ENCODE measurements at regions not wholly inside any gene's neighbourhood (a gene's known extent, or its start where the extent isn't known, plus 50 kb on each side); places are given as distances from the start of the nearest gene placed in this dataset.

DNA sequence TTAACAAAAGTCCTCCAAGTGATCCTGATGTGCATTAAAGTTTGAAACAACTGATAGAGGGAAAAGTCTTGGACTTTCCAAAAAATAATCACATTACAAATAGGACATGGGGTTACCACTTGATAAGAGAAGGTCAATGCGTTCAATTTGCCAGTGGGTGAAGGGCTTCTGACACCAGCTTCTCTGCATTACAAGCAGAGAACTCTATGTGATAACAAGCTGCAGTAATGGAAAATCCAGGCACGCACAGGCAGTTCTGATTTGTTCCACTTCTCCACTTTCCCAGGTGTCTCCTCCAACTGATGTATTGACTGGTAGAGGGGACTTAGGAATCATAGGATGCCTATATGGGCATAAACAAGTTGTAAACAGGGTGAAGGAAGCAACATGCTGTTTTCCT is 234.0 kb upstream of the MGAT5 start:
- Histone ChIP-seq H3K9me2 (ENCODE audit: insufficient read depth) (peaks cover 2% of the 10 kb centered on the region; the same call in 1 of the 2 replicates), H3K36me3 (ENCODE audit: insufficient read depth) (no peaks in the 10 kb centered on the region), H3K79me2 (replicated peaks; ENCODE audit: insufficient read depth) (no peaks in the 10 kb centered on the region), H3F3A (replicated peaks; ENCODE audit: low read depth) (no peaks in the 10 kb centered on the region), H3K4me2 (no peak overlapping the region), H3K27ac (ENCODE audit: low read depth) (no peak overlapping the region), H4K20me1 (replicated peaks; ENCODE audit: insufficient read depth) (no peaks in the 10 kb centered on the region), H2AFZ (no peak overlapping the region), H3K27me3 (ENCODE audit: insufficient read depth) (no peaks in the 10 kb centered on the region), H3K4me3 (no peak overlapping the region), H3K4me1 (ENCODE audit: insufficient read depth) (peaks cover 14% of the 10 kb centered on the region)
- no peak for TF ChIP-seq STAT1 (IDR thresholded peaks at IDR 0.05; ENCODE audit: unreplicated experiment)
- no peak for TF ChIP-seq JUNB (IDR thresholded peaks at IDR 0.05; ENCODE audit: unreplicated experiment)
- TF ChIP-seq, protein P1, sequence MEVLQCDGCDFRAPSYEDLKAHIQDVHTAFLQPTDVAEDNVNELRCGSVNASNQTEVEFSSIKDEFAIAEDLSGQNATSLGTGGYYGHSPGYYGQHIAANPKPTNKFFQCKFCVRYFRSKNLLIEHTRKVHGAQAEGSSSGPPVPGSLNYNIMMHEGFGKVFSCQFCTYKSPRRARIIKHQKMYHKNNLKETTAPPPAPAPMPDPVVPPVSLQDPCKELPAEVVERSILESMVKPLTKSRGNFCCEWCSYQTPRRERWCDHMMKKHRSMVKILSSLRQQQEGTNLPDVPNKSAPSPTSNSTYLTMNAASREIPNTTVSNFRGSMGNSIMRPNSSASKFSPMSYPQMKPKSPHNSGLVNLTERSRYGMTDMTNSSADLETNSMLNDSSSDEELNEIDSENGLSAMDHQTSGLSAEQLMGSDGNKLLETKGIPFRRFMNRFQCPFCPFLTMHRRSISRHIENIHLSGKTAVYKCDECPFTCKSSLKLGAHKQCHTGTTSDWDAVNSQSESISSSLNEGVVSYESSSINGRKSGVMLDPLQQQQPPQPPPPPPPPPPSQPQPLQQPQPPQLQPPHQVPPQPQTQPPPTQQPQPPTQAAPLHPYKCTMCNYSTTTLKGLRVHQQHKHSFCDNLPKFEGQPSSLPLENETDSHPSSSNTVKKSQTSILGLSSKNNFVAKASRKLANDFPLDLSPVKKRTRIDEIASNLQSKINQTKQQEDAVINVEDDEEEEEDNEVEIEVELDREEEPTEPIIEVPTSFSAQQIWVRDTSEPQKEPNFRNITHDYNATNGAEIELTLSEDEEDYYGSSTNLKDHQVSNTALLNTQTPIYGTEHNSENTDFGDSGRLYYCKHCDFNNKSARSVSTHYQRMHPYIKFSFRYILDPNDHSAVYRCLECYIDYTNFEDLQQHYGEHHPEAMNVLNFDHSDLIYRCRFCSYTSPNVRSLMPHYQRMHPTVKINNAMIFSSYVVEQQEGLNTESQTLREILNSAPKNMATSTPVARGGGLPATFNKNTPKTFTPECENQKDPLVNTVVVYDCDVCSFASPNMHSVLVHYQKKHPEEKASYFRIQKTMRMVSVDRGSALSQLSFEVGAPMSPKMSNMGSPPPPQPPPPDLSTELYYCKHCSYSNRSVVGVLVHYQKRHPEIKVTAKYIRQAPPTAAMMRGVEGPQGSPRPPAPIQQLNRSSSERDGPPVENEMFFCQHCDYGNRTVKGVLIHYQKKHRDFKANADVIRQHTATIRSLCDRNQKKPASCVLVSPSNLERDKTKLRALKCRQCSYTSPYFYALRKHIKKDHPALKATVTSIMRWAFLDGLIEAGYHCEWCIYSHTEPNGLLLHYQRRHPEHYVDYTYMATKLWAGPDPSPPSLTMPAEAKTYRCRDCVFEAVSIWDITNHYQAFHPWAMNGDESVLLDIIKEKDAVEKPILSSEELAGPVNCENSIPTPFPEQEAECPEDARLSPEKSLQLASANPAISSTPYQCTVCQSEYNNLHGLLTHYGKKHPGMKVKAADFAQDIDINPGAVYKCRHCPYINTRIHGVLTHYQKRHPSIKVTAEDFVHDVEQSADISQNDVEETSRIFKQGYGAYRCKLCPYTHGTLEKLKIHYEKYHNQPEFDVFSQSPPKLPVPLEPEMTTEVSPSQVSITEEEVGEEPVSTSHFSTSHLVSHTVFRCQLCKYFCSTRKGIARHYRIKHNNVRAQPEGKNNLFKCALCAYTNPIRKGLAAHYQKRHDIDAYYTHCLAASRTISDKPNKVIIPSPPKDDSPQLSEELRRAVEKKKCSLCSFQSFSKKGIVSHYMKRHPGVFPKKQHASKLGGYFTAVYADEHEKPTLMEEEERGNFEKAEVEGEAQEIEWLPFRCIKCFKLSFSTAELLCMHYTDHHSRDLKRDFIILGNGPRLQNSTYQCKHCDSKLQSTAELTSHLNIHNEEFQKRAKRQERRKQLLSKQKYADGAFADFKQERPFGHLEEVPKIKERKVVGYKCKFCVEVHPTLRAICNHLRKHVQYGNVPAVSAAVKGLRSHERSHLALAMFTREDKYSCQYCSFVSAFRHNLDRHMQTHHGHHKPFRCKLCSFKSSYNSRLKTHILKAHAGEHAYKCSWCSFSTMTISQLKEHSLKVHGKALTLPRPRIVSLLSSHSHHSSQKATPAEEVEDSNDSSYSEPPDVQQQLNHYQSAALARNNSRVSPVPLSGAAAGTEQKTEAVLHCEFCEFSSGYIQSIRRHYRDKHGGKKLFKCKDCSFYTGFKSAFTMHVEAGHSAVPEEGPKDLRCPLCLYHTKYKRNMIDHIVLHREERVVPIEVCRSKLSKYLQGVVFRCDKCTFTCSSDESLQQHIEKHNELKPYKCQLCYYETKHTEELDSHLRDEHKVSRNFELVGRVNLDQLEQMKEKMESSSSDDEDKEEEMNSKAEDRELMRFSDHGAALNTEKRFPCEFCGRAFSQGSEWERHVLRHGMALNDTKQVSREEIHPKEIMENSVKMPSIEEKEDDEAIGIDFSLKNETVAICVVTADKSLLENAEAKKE (CRISPR knock-in tag; IDR thresholded peaks at IDR 0.05), result no peak
- TF ChIP-seq, protein P2, sequence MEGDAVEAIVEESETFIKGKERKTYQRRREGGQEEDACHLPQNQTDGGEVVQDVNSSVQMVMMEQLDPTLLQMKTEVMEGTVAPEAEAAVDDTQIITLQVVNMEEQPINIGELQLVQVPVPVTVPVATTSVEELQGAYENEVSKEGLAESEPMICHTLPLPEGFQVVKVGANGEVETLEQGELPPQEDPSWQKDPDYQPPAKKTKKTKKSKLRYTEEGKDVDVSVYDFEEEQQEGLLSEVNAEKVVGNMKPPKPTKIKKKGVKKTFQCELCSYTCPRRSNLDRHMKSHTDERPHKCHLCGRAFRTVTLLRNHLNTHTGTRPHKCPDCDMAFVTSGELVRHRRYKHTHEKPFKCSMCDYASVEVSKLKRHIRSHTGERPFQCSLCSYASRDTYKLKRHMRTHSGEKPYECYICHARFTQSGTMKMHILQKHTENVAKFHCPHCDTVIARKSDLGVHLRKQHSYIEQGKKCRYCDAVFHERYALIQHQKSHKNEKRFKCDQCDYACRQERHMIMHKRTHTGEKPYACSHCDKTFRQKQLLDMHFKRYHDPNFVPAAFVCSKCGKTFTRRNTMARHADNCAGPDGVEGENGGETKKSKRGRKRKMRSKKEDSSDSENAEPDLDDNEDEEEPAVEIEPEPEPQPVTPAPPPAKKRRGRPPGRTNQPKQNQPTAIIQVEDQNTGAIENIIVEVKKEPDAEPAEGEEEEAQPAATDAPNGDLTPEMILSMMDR (conservative IDR thresholded peaks at IDR 0.05; ENCODE audit: low read depth in 2 of 2), result no peak
- TF ChIP-seq ZNF114 (CRISPR knock-in tag; IDR thresholded peaks at IDR 0.05), result no peak
- TF ChIP-seq, protein P3, sequence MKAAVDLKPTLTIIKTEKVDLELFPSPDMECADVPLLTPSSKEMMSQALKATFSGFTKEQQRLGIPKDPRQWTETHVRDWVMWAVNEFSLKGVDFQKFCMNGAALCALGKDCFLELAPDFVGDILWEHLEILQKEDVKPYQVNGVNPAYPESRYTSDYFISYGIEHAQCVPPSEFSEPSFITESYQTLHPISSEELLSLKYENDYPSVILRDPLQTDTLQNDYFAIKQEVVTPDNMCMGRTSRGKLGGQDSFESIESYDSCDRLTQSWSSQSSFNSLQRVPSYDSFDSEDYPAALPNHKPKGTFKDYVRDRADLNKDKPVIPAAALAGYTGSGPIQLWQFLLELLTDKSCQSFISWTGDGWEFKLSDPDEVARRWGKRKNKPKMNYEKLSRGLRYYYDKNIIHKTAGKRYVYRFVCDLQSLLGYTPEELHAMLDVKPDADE (IDR thresholded peaks at IDR 0.05), result no peak
- TF ChIP-seq EZH2phosphoT487 (IDR thresholded peaks at IDR 0.05; ENCODE audit: unreplicated experiment), result no peak
- TF ChIP-seq ZNF331 (CRISPR knock-in tag; IDR thresholded peaks at IDR 0.05; ENCODE audit: low read depth), result no peak
- TF ChIP-seq, protein P4, sequence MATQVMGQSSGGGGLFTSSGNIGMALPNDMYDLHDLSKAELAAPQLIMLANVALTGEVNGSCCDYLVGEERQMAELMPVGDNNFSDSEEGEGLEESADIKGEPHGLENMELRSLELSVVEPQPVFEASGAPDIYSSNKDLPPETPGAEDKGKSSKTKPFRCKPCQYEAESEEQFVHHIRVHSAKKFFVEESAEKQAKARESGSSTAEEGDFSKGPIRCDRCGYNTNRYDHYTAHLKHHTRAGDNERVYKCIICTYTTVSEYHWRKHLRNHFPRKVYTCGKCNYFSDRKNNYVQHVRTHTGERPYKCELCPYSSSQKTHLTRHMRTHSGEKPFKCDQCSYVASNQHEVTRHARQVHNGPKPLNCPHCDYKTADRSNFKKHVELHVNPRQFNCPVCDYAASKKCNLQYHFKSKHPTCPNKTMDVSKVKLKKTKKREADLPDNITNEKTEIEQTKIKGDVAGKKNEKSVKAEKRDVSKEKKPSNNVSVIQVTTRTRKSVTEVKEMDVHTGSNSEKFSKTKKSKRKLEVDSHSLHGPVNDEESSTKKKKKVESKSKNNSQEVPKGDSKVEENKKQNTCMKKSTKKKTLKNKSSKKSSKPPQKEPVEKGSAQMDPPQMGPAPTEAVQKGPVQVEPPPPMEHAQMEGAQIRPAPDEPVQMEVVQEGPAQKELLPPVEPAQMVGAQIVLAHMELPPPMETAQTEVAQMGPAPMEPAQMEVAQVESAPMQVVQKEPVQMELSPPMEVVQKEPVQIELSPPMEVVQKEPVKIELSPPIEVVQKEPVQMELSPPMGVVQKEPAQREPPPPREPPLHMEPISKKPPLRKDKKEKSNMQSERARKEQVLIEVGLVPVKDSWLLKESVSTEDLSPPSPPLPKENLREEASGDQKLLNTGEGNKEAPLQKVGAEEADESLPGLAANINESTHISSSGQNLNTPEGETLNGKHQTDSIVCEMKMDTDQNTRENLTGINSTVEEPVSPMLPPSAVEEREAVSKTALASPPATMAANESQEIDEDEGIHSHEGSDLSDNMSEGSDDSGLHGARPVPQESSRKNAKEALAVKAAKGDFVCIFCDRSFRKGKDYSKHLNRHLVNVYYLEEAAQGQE (IDR thresholded peaks at IDR 0.05; ENCODE audit: unreplicated experiment), result no peak
- no peak for TF ChIP-seq EZH2 (IDR thresholded peaks at IDR 0.05; ENCODE audit: low read depth, unreplicated experiment)
- DNase-seq (ENCODE audit: low spot score) (no peak), ATAC-seq (no peak)
- H3K4me1 Mint-ChIP-seq, result peaks cover 15% of the 10 kb centered on the region; the same call in 2 of the 3 replicates
- H3K9me3 Mint-ChIP-seq, result no peaks in the 10 kb centered on the region
- H3K36me3 Mint-ChIP-seq (ENCODE audit: low read depth), result no peaks in the 10 kb centered on the region
- H3K4me3 Mint-ChIP-seq, result no peak overlapping the region
- H3K27ac Mint-ChIP-seq, result no peak overlapping the region
- H3K27me3 Mint-ChIP-seq (ENCODE audit: insufficient read depth, low read depth, poor library complexity), result peaks cover 2% of the 10 kb centered on the region

All from GM23338 (cell line).